ENCODE measurements at regions not wholly inside any gene's neighbourhood (a gene's known extent, or its start where the extent isn't known, plus 50 kb on each side); places are given as distances from the start of the nearest gene placed in this dataset.

DNA sequence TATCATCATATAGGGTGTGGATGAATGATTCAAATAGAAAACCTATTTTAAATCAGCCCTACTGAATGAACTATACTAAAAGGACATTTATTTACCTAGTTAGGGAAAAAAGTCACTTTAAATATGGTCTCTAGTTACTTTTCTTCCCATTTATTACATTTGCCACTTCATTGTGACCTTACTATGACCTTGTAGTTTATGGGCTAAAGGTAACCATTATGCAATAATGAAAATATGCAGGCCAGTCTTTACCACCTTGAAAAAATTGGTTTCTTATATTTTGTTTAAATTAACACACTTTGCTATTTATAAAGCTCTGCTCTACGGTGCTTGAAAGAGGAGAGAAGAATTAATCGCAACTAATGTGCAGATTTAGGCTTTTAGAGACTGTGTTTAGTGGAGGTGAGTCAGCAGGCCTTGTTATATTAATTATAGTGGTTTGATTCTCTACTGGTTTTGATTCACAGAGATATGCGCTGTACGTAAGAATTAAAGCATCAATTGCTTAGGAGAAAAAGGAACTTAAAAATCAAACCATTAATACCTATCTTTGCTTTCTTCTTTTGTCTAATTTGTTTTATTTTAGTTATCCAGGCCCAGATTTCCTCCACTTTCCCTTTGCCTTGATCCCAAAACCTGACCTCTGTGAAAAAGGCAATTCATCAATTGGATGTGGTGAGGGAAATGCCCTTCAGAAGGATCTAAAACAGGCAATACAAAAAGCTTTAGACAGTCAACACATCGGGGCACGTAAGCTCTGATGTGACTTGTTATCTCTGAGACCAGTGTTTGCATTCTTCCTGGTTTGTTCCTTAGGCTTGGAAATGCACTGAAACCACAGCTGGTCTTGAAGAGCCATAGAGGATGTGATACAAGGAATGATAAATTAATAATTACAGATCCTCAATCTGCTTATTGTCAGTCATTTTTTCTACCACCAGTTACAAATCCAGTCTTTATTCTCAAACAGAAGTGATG lies 141.2 kb upstream of the HDAC9 start:
- intact Hi-C loops (cut with micrococcal nuclease) (loop anchor here (5.0 kb wide), 4 partner anchors 148 to 1088 kb away; no protein-coding TSS in a partner anchor), dilution Hi-C loops (cut with HindIII; ENCODE audit: low sequenced_read_pairs, unreplicated experiment) (no loop called here), in situ Hi-C loops (cut with MboI; ENCODE audit: low sequenced_read_pairs) (loop anchor here (10.0 to 25.0 kb wide), 5 partner anchors 210 to 1310 kb away; partner anchors contain the start of gene TWIST1)
- Histone ChIP-seq H2BK120ac (ENCODE audit: low read depth, low read length) (peak overlapping the region; percentile 16; the same call in 1 of the 2 replicates), H2BK20ac (ENCODE audit: low read depth, low read length) (no peak overlapping the region), H3K9me3 (ENCODE audit: control insufficient read depth, insufficient read depth, low read length) (no peaks in the 10 kb centered on the region), H3K4me2 (ENCODE audit: low read depth, low read length) (peak overlapping the region; percentile 50; the same call in 1 of the 2 replicates), H3K79me1 (ENCODE audit: low read depth in 1 of 2, low read length in 2 of 2) (no peaks in the 10 kb centered on the region), H3K4ac (ENCODE audit: low read depth, low read length) (no peak overlapping the region), H4K8ac (ENCODE audit: low read depth in 2 of 2, low read length in 2 of 2) (peak overlapping the region in 1 of 2 experiments; percentile 10; a peak in 1 of 4 replicates), H3K27me3 (ENCODE audit: control insufficient read depth, insufficient read depth, low read length) (no peaks in the 10 kb centered on the region), H3K4me3 (ENCODE audit: insufficient read depth, low read depth, low read length) (no peak overlapping the region), H3K18ac (ENCODE audit: low read depth, low read length) (peak overlapping the region; percentile 20; the same call in 1 of the 2 replicates), H2BK5ac (ENCODE audit: low read depth, low read length, poor library complexity, severe bottlenecking) (no peak overlapping the region), H3K4me1 (ENCODE audit: control insufficient read depth, insufficient read depth, low read length) (peaks cover 9% of the 10 kb centered on the region), H4K20me1 (ENCODE audit: insufficient read depth, low read length) (no peaks in the 10 kb centered on the region), H2AFZ (replicated peaks; ENCODE audit: low read length, poor library complexity) (no peak overlapping the region), H4K91ac (ENCODE audit: insufficient read depth, low read depth, low read length) (no peak overlapping the region), H2AK9ac (replicated peaks; ENCODE audit: low read depth, low read length, poor library complexity) (no peak overlapping the region), H3K9me1 (ENCODE audit: insufficient read depth, low read length) (no peaks in the 10 kb centered on the region), H4K5ac (ENCODE audit: low read depth, low read length) (peak overlapping the region; percentile 5; the same call in 1 of the 2 replicates), H3K56ac (ENCODE audit: extremely low read depth, insufficient read depth, low read length) (no peak overlapping the region), H3K36me3 (ENCODE audit: control insufficient read depth, insufficient read depth, low read length) (no peaks in the 10 kb centered on the region), H3K23ac (ENCODE audit: low read depth, low read length) (no peak overlapping the region), H2AK5ac (ENCODE audit: low read depth, low read length) (no peak overlapping the region), H3K14ac (replicated peaks; ENCODE audit: low read depth, low read length) (peak overlapping the region; percentile 35; the same call in 1 of the 2 replicates), H3K9ac (ENCODE audit: low read depth, low read length) (no peak overlapping the region), H3K27ac (ENCODE audit: insufficient read depth, low read length) (no peak overlapping the region), H2BK15ac (ENCODE audit: low read depth, low read length) (no peak overlapping the region)
- CTCF ChIA-PET = interaction anchor here (0.7 to 2.7 kb wide), 7 partner anchors 9 to 853 kb away, joined by 3 to 19 read pairs (median 4); no protein-coding TSS in a partner anchor
- ATAC-seq (ENCODE audit: low read depth) (peak; percentile 50), DNase-seq (peak; percentile 50)
- TF ChIP-seq MXI1 (IDR thresholded peaks at IDR 0.05; ENCODE audit: borderline replicate concordance, low read depth, low read length) = no peak
- TF ChIP-seq CEBPB (IDR thresholded peaks at IDR 0.05; ENCODE audit: low read depth, low read length) = 0 out of 2 replicates have a peak, but pooled peaks have one; percentile 30
- TF ChIP-seq CHD1 (IDR thresholded peaks at IDR 0.05; ENCODE audit: low read depth, low read length) = no peak
- BruUV-seq (replicated peaks) = no TSS peak
- POLR2A ChIA-PET (ENCODE audit: unreplicated experiment) = no interaction called here
- WGBS, 2 experiments (ENCODE audit: extremely low coverage in 2 of 2, insufficient read length in 1 of 2) = no CpG with 5 or more reads among the region's 6 CpGs

Measured in IMR-90 (cell line).